Sigmoid colon (tissue), 4 donors: ENCODE measurements at regions not wholly inside any gene's neighbourhood (a gene's known extent, or its start where the extent isn't known, plus 50 kb on each side); places are given as distances from the start of the nearest gene placed in this dataset.

Experiments
- EP300 ChIP-seq, 4 donors: sonication (generic); formaldehyde crosslinking; IDR thresholded peaks; one replicate each; pipeline ENCODE4 v1.6.1; 2017; ENCODE audit warnings: antibody characterized with exemption in 4 of 4
- POLR2AphosphoS5 ChIP-seq, 4 donors: sonication (generic); formaldehyde crosslinking; IDR thresholded peaks; one replicate each; pipeline ENCODE4 v1.6.1; 2017; ENCODE audit warnings: antibody characterized with exemption in 4 of 4
- TF ChIP-seq, protein P1 (sequence below), 4 experiments: fragments of 450-650 bp in 3 of 4; fragments of 200-600 bp in 1 of 4; IDR thresholded peaks; one replicate each; pipeline ENCODE4 v1.5.1; 2016 to 2019; ENCODE audit warnings: antibody characterized with exemption in 4 of 4, mild to moderate bottlenecking in 3 of 4, moderate library complexity in 2 of 4

DNA sequence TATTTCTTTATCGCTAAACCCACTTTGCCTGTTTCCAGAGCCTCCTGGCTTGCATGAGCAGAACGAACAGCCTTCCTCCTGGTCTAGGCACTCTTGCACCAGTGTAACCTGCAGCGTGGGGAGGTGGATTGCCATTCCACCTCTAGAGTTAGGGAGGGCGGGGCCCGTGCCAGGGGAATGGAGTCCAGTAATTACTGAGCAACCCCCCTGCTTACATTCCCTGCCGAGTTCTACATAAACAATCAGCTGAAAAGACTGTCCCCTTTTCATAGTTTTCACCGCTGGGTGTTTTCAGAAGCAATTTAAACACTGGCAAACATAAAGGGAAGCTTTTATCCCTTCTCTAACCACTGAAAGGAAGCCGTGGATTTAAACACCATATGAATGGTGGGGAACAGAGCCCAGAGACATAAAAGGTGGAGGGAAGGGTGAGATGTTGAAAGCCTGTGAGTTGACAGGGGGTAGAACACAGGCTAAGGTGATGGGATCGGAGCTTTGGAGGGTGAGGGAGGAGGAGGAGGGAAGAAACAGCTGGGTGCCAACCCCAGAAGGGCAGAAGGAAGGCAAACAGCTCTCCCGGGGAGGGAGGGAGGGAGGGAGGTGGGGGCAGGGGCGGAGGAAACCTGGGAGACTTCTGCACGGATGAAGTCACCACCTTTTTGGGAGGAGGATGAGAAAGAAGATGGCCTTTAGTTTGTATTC lies 68.0 kb upstream of the WDR26 start:
- TF ChIP-seq, protein P1, sequence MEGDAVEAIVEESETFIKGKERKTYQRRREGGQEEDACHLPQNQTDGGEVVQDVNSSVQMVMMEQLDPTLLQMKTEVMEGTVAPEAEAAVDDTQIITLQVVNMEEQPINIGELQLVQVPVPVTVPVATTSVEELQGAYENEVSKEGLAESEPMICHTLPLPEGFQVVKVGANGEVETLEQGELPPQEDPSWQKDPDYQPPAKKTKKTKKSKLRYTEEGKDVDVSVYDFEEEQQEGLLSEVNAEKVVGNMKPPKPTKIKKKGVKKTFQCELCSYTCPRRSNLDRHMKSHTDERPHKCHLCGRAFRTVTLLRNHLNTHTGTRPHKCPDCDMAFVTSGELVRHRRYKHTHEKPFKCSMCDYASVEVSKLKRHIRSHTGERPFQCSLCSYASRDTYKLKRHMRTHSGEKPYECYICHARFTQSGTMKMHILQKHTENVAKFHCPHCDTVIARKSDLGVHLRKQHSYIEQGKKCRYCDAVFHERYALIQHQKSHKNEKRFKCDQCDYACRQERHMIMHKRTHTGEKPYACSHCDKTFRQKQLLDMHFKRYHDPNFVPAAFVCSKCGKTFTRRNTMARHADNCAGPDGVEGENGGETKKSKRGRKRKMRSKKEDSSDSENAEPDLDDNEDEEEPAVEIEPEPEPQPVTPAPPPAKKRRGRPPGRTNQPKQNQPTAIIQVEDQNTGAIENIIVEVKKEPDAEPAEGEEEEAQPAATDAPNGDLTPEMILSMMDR (IDR thresholded peaks at IDR 0.05), result no peak
- no peak for TF ChIP-seq EP300 (IDR thresholded peaks at IDR 0.05)
- no peak for TF ChIP-seq POLR2AphosphoS5 (IDR thresholded peaks at IDR 0.05)
